ENCODE measurements at regions not wholly inside any gene's neighbourhood (a gene's known extent, or its start where the extent isn't known, plus 50 kb on each side); places are given as distances from the start of the nearest gene placed in this dataset.

- no peak for TF ChIP-seq POLR2A (IDR thresholded peaks at IDR 0.05)
- TF ChIP-seq, protein P1, sequence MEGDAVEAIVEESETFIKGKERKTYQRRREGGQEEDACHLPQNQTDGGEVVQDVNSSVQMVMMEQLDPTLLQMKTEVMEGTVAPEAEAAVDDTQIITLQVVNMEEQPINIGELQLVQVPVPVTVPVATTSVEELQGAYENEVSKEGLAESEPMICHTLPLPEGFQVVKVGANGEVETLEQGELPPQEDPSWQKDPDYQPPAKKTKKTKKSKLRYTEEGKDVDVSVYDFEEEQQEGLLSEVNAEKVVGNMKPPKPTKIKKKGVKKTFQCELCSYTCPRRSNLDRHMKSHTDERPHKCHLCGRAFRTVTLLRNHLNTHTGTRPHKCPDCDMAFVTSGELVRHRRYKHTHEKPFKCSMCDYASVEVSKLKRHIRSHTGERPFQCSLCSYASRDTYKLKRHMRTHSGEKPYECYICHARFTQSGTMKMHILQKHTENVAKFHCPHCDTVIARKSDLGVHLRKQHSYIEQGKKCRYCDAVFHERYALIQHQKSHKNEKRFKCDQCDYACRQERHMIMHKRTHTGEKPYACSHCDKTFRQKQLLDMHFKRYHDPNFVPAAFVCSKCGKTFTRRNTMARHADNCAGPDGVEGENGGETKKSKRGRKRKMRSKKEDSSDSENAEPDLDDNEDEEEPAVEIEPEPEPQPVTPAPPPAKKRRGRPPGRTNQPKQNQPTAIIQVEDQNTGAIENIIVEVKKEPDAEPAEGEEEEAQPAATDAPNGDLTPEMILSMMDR (IDR thresholded peaks at IDR 0.05 in 8 of 11, conservative IDR thresholded peaks at IDR 0.05 in 3 of 11) = no peak
Observed at GRCh38 chr3:188978421-188979171, 193.2 kb upstream of the TPRG1 start.
